H1 (cell line): ENCODE measurements at regions not wholly inside any gene's neighbourhood (a gene's known extent, or its start where the extent isn't known, plus 50 kb on each side); places are given as distances from the start of the nearest gene placed in this dataset.

ENCODE experiments used
- CTCF ChIA-PET: fragments of 300-600 bp; sonication (Branson Sonifier 250); formaldehyde crosslinking; loops from one replicate; lab custom pipeline; 2021; ENCODE audit not compliant: partially characterized antibody; lab: Charles Lee
- POLR2A ChIA-PET: fragments of 300-600 bp; sonication (Branson Sonifier 250); formaldehyde crosslinking; loops from one replicate; lab custom pipeline; 2021; ENCODE audit warnings: inconsistent platforms; ENCODE audit not compliant: partially characterized antibody; lab: Charles Lee
- DNase-seq, 2 experiments: peaks; one replicate each; pipeline versions ENCODE4 v3.0.0 to v3.0.0-alpha.2; 2010 to 2022; ENCODE audit warnings: low spot score in 2 of 2, low read depth in 1 of 2, mixed read lengths in 1 of 2
- FAIRE-seq: peaks from 2 replicates; lab custom pipeline; 2011; peaks lifted over from hg19 to GRCh38; lab: Jason Lieb, UNC
- H2AFZ ChIP-seq: 2 replicates; pipeline ENCODE4 v1.8.1; 2012; ENCODE audit warnings: low read length, inconsistent platforms
- H2AK5ac ChIP-seq: 2 replicates; pipeline ENCODE4 v1.6.1; 2013; ENCODE audit warnings: low read depth, low read length
- H2BK120ac ChIP-seq: replicated peaks from 2 replicates; pipeline ENCODE3; 2013; ENCODE audit warnings: low read depth, low read length, inconsistent platforms
- H2BK12ac ChIP-seq: 2 replicates; pipeline ENCODE4 v1.6.1; 2013; ENCODE audit warnings: low read depth, low read length
- H2BK15ac ChIP-seq: 2 replicates; pipeline ENCODE4 v1.6.1; 2013; ENCODE audit warnings: low read length
- H2BK20ac ChIP-seq: 2 replicates; pipeline ENCODE4 v1.6.1; 2013; ENCODE audit warnings: low read length
- H2BK5ac ChIP-seq: 2 replicates; pipeline ENCODE4 v1.6.1; 2013; ENCODE audit warnings: low read depth, low read length
- H3K14ac ChIP-seq: 2 replicates; pipeline ENCODE4 v1.6.1; 2013; ENCODE audit warnings: inconsistent platforms; ENCODE audit not compliant: insufficient read length
- H3K18ac ChIP-seq: 2 replicates; pipeline ENCODE4 v1.6.1; 2013; ENCODE audit warnings: low read length; ENCODE audit errors: extremely low read depth
- H3K23ac ChIP-seq: 2 replicates; pipeline ENCODE4 v1.6.1; 2013; ENCODE audit warnings: inconsistent platforms; ENCODE audit not compliant: insufficient read length
- H3K23me2 ChIP-seq: 2 replicates; pipeline ENCODE4 v1.6.1; 2013; ENCODE audit warnings: low read depth, low read length
- H3K27ac ChIP-seq: 2 replicates; pipeline ENCODE4 v1.6.1; 2011; ENCODE audit warnings: low read depth, low read length, inconsistent platforms
- H3K27me3 ChIP-seq, 4 experiments: replicated peaks in 1 of 4; 1 replicate in 1 of 4; 2 replicates in 3 of 4; pipeline versions ENCODE4 v1.6.1 to v1.8.1; 2011 to 2013; ENCODE audit warnings: low read length in 3 of 4, mild to moderate bottlenecking in 3 of 4, inconsistent platforms in 2 of 4, mixed read lengths in 2 of 4, moderate library complexity in 1 of 4; ENCODE audit not compliant: control insufficient read depth in 3 of 4, insufficient read depth in 3 of 4; ENCODE audit errors: extremely low read depth in 1 of 4
- H3K36me3 ChIP-seq, 4 experiments: 2 replicates each; pipeline versions ENCODE4 v1.6.1 to v1.8.1; 2011 to 2013; ENCODE audit warnings: mild to moderate bottlenecking in 4 of 4, low read length in 3 of 4, moderate library complexity in 2 of 4, control low read depth in 1 of 4, inconsistent platforms in 1 of 4; ENCODE audit not compliant: insufficient read depth in 4 of 4, control insufficient read depth in 2 of 4
- H3K4ac ChIP-seq: replicated peaks from 2 replicates; pipeline ENCODE3; 2013; ENCODE audit warnings: low read length, low read depth, mixed read lengths, inconsistent platforms; ENCODE audit not compliant: insufficient read length
- H3K4me1 ChIP-seq, 4 experiments: replicated peaks in 1 of 4; 1 replicate in 1 of 4; 2 replicates in 3 of 4; pipeline versions ENCODE4 v1.6.1 to v1.8.1; 2011 to 2013; ENCODE audit warnings: low read length in 3 of 4, inconsistent platforms in 2 of 4, mixed read lengths in 1 of 4; ENCODE audit not compliant: insufficient read depth in 4 of 4, control insufficient read depth in 3 of 4
- H3K4me2 ChIP-seq, 2 experiments: 2 replicates each; pipeline versions ENCODE4 v1.6.1 to v1.8.1; 2011 to 2013; ENCODE audit warnings: low read depth in 2 of 2, low read length in 2 of 2, control low read depth in 1 of 2, inconsistent platforms in 1 of 2, mild to moderate bottlenecking in 1 of 2; ENCODE audit not compliant: insufficient read depth in 1 of 2
- H3K4me3 ChIP-seq, 4 experiments: fragments of 200-600, 300-600 bp in 1 of 4; sonication (generic), shearing (Covaris generic), sonication (Bioruptor Twin) in 1 of 4; 2 replicates each; pipeline versions ENCODE4 v1.5.1 to v1.8.1; 2011 to 2016; ENCODE audit warnings: low read length in 4 of 4, low read depth in 3 of 4, control low read depth in 2 of 4, inconsistent platforms in 2 of 4, mild to moderate bottlenecking in 2 of 4, mixed read lengths in 1 of 4, moderate library complexity in 1 of 4; ENCODE audit not compliant: insufficient read depth in 2 of 4; ENCODE audit errors: extremely low read depth in 1 of 4
- H3K56ac ChIP-seq: replicated peaks from 2 replicates; pipeline ENCODE3; 2013; ENCODE audit warnings: low read depth, mild to moderate bottlenecking, mixed read lengths, low read length, inconsistent platforms; ENCODE audit not compliant: insufficient read length
- H3K79me1 ChIP-seq: 2 replicates; pipeline ENCODE4 v1.6.1; 2013; ENCODE audit warnings: low read depth, low read length, control low read depth
- H3K79me2 ChIP-seq, 2 experiments: 2 replicates each; pipeline versions ENCODE4 v1.6.1 to v1.8.1; 2012 to 2013; ENCODE audit warnings: low read length in 2 of 2, mild to moderate bottlenecking in 2 of 2, inconsistent platforms in 1 of 2; ENCODE audit not compliant: insufficient read depth in 2 of 2, control insufficient read depth in 1 of 2
- H3K9ac ChIP-seq, 4 experiments: replicated peaks in 1 of 4; 1 replicate in 1 of 4; 2 replicates in 3 of 4; pipeline versions ENCODE4 v1.6.1 to v1.8.1; 2011 to 2013; ENCODE audit warnings: low read depth in 3 of 4, low read length in 3 of 4, control low read depth in 2 of 4, mild to moderate bottlenecking in 2 of 4, moderate library complexity in 2 of 4, inconsistent platforms in 1 of 4; ENCODE audit errors: extremely low read depth in 1 of 4
- H3K9me3 ChIP-seq, 2 experiments: 2 replicates each; pipeline versions ENCODE4 v1.6.1 to v1.8.1; 2012 to 2013; ENCODE audit warnings: mild to moderate bottlenecking in 2 of 2, moderate library complexity in 2 of 2, control low read depth in 1 of 2, inconsistent platforms in 1 of 2, low read depth in 1 of 2, low read length in 1 of 2, mixed read lengths in 1 of 2; ENCODE audit not compliant: insufficient read depth in 2 of 2
- H4K20me1 ChIP-seq, 2 experiments: replicated peaks in 1 of 2; 2 replicates each; pipeline versions ENCODE3 to v1.8.1; 2011 to 2013; ENCODE audit warnings: inconsistent platforms in 2 of 2, low read length in 2 of 2, mild to moderate bottlenecking in 1 of 2; ENCODE audit not compliant: insufficient read depth in 2 of 2, control insufficient read depth in 1 of 2
- H4K5ac ChIP-seq: 2 replicates; pipeline ENCODE4 v1.6.1; 2013; ENCODE audit warnings: low read length, low read depth, mixed read lengths, inconsistent platforms; ENCODE audit not compliant: insufficient read length
- H4K8ac ChIP-seq: 2 replicates; pipeline ENCODE4 v1.8.0; 2013; ENCODE audit warnings: mild to moderate bottlenecking, moderate library complexity, low read length, inconsistent platforms; ENCODE audit not compliant: insufficient read depth; ENCODE audit errors: extremely low read depth
- H4K91ac ChIP-seq: replicated peaks from 2 replicates; pipeline ENCODE3; 2013; ENCODE audit warnings: low read length, mixed read lengths, inconsistent platforms; ENCODE audit not compliant: insufficient read length
- CBX8 ChIP-seq: fragments of 300-800, 300-1000 bp; sonication (generic); IDR thresholded peaks from 2 replicates; pipeline ENCODE4 v1.7.1; 2016; ENCODE audit warnings: low read depth, low read length, borderline replicate concordance
- CHD2 ChIP-seq: IDR thresholded peaks from 2 replicates; pipeline ENCODE4 v1.6.1; 2012; ENCODE audit warnings: low read length, improper control_type of control experiment
- EGR1 ChIP-seq: IDR thresholded peaks from 2 replicates; pipeline ENCODE4 v1.6.1; 2011; ENCODE audit warnings: low read depth, low read length, borderline replicate concordance
- NRF1 ChIP-seq: IDR thresholded peaks from 2 replicates; pipeline ENCODE4 v1.6.1; 2011; ENCODE audit warnings: mild to moderate bottlenecking, low read depth, low read length, improper control_type of control experiment
- WGBS, 2 experiments: shearing (Covaris generic) in 1 of 2; methylation state at CpG; one replicate each; pipeline versions ENCODE4 v1.1.6 to v1.1.7; 2013 to 2015; ENCODE audit warnings: low lambda C conversion rate in 2 of 2, mixed read lengths in 2 of 2, inconsistent platforms in 1 of 2, low coverage in 1 of 2, missing lambda C conversion rate in 1 of 2; ENCODE audit not compliant: insufficient replicate concordance in 2 of 2, insufficient coverage in 1 of 2, insufficient read length in 1 of 2; ENCODE audit errors: extremely low coverage in 1 of 2, missing lambda C conversion rate in 1 of 2; 5-methylcytosine and 5-hydroxymethylcytosine counted together

- no peak overlapping the region for H3K4me3 ChIP-seq
- H3K4ac ChIP-seq: no peak overlapping the region
- no peak overlapping the region for H2BK15ac ChIP-seq
- H3K79me1 ChIP-seq: no peaks in the 10 kb centered on the region
- H3K9me3 ChIP-seq: no peaks in the 10 kb centered on the region
- H2BK120ac ChIP-seq: no peak overlapping the region
- H3K4me2 ChIP-seq: no peak overlapping the region
- H3K79me2 ChIP-seq: no peaks in the 10 kb centered on the region
- no peaks in the 10 kb centered on the region for H3K27me3 ChIP-seq
- H2BK5ac ChIP-seq: no peak overlapping the region
- no peak overlapping the region for H2AFZ ChIP-seq
- no peak overlapping the region for H2AK5ac ChIP-seq
- CTCF ChIA-PET: interaction anchor here (0.7 to 4.5 kb wide), 14 partner anchors 9 to 503 kb away, joined by 3 to 24 read pairs (median 6); no protein-coding TSS in a partner anchor
- WGBS, 2 experiments: 93% methylated on average over 9 of the region's 9 CpGs; no CpG with 5 or more reads in 1 of the 2 experiments
- no peak overlapping the region for H3K27ac ChIP-seq
- no peak overlapping the region for H3K56ac ChIP-seq
- no peak for FAIRE-seq
- no peak for DNase-seq
- no peak overlapping the region for H2BK20ac ChIP-seq
- H4K5ac ChIP-seq: no peak overlapping the region
- H3K23me2 ChIP-seq: no peaks in the 10 kb centered on the region
- no peaks in the 10 kb centered on the region for H3K36me3 ChIP-seq
- H3K9ac ChIP-seq: no peak overlapping the region
- H4K8ac ChIP-seq: no peak overlapping the region
- H2BK12ac ChIP-seq: no peak overlapping the region
- peaks cover 0 to 3% of the 10 kb centered on the region in 2 experiments for H4K20me1 ChIP-seq
- POLR2A ChIA-PET: no interaction called here
- H3K18ac ChIP-seq: no peak overlapping the region
- peaks cover 0 to 3% (median 1%) of the 10 kb centered on the region in 4 experiments; a peak in 1 of 7 replicates for H3K4me1 ChIP-seq
- no peak overlapping the region for H4K91ac ChIP-seq
- H3K23ac ChIP-seq: no peak overlapping the region
- H3K14ac ChIP-seq: no peak overlapping the region
- TF ChIP-seq EGR1 (no peak), CBX8 (no peak), CHD2 (no peak), NRF1 (no peak)
Observed at GRCh38 chr3:13146643-13147143, 73.5 kb upstream of the IQSEC1 start.
